ENCODE measurements at regions not wholly inside any gene's neighbourhood (a gene's known extent, or its start where the extent isn't known, plus 50 kb on each side); places are given as distances from the start of the nearest gene placed in this dataset.

DNA sequence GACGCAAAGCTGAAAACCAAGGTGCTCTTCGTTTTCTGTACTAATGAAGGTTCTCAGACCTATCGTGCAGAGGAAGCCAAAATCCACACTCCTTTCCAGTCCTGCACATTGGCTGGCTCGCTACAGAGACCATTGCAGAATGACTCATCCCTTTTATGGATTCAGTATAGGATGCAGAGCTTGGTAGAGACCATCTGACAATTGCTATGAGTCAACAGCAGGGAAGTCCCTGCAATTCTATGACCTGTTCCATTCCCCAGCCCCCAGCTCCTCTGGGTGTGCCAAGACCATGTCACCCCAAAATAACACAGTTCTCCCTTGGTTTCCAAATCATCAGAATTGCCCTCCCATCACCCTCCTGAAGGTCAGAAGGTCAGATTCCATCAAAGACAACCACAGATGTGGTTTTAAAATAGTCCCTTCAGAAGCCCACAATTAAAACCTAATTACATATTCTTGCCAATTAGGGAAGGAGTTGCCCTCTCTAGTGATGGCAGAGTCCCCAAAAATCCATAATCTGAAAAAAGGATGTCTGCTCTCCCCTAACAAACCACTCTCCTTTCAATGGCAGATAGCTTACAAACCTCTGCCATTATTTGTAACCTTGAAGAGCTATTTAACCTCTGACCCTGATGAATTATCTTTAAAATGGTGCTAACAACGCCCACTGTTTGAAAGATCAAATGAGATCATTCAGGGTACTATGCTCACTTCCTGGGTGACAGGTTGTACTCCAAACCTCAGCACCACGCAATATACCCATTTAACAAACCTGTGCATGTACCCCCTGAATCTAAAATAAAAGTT lies 108.2 kb upstream of the RBBP6 start:
- ChIA-PET CTCF (no interaction called here), POLR2A (no interaction called here)
- no peaks in the 10 kb centered on the region for H3K9me3 ChIP-seq (replicated peaks; ENCODE audit: control insufficient read depth, insufficient read depth, low read length)
- no peak overlapping the region for H3K4me3 ChIP-seq (replicated peaks in 1 of 3; ENCODE audit: insufficient read depth in 1 of 3, low read depth in 1 of 3, low read length in 3 of 3)
- no peaks in the 10 kb centered on the region for H3K79me2 ChIP-seq (ENCODE audit: control insufficient read depth, insufficient read depth, low read length)
- TF ChIP-seq FOS (IDR thresholded peaks at IDR 0.05; ENCODE audit: borderline replicate concordance, insufficient read depth, low read length), result peak; percentile 12
- TF ChIP-seq POLR2AphosphoS5 (IDR thresholded peaks at IDR 0.05; ENCODE audit: insufficient read depth, low read depth, low read length), result no peak
- H3K36me3 ChIP-seq (ENCODE audit: control insufficient read depth in 2 of 2, extremely low read depth in 1 of 2, insufficient read depth in 2 of 2, low read length in 2 of 2), result no peaks in the 10 kb centered on the region
- FAIRE-seq, result no peak
- DNase-seq (ENCODE audit: low read depth, low spot score), result no peak
- no peaks in the 10 kb centered on the region for H3K27me3 ChIP-seq (ENCODE audit: control insufficient read depth in 2 of 2, insufficient read depth in 2 of 2, low read length in 2 of 2)
- no peaks in the 10 kb centered on the region for H4K20me1 ChIP-seq (replicated peaks; ENCODE audit: control insufficient read depth, extremely low read depth, insufficient read depth, low read length)
- no peak overlapping the region for H2AFZ ChIP-seq (ENCODE audit: low read depth, low read length)
- no TSS peak for BruUV-seq (replicated peaks)
- no peak overlapping the region for H3K9ac ChIP-seq (replicated peaks; ENCODE audit: extremely low read depth, insufficient read depth, low read length)
- H3K9me1 ChIP-seq (replicated peaks; ENCODE audit: control insufficient read depth, extremely low read depth, insufficient read depth, low read length), result no peaks in the 10 kb centered on the region
- dilution Hi-C loops (cut with MboI; ENCODE audit: extremely low pct_ligation_motif_present, low sequenced_read_pairs), result no loop called here
- H3K4me2 ChIP-seq (ENCODE audit: insufficient read depth, low read length), result no peak overlapping the region
- no peak overlapping the region for H3K27ac ChIP-seq (ENCODE audit: insufficient read depth, low read depth, low read length)
- intact Hi-C loops (cut with micrococcal nuclease), result no loop called here
- H3K4me1 ChIP-seq (ENCODE audit: control insufficient read depth, extremely low read depth, insufficient read depth, low read length), result no peaks in the 10 kb centered on the region

DNA sequence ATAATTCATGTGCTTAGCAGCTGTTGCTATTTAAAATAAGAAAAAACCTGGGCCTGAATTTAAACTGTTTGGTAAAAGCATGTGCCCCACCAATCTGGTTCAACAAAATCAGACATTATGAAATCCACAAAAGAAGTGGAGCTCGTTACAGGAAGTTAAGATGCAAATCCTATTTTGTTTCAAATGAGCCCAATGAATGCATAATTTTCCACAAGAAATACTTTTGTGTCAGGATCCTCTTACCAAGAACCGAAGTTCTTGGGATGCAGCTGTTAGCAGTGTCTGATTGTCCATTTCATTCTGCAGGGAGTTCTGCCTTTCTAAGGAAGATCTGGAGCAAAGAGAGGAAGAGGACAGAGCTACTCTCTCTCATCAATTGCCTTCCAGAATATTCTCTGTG lies 105.7 kb upstream of the RBBP6 start:
- Histone ChIP-seq H3K79me2 (ENCODE audit: control insufficient read depth, insufficient read depth, low read length) (no peaks in the 10 kb centered on the region), H3K9ac (replicated peaks; ENCODE audit: extremely low read depth, insufficient read depth, low read length) (no peak overlapping the region), H3K4me2 (ENCODE audit: insufficient read depth, low read length) (no peak overlapping the region), H3K4me3 (replicated peaks in 1 of 3; ENCODE audit: insufficient read depth in 1 of 3, low read depth in 1 of 3, low read length in 3 of 3) (no peak overlapping the region), H3K27me3 (ENCODE audit: control insufficient read depth in 2 of 2, insufficient read depth in 2 of 2, low read length in 2 of 2) (no peaks in the 10 kb centered on the region), H3K9me1 (replicated peaks; ENCODE audit: control insufficient read depth, extremely low read depth, insufficient read depth, low read length) (no peaks in the 10 kb centered on the region), H4K20me1 (replicated peaks; ENCODE audit: control insufficient read depth, extremely low read depth, insufficient read depth, low read length) (no peaks in the 10 kb centered on the region), H3K36me3 (ENCODE audit: control insufficient read depth in 2 of 2, extremely low read depth in 1 of 2, insufficient read depth in 2 of 2, low read length in 2 of 2) (no peaks in the 10 kb centered on the region), H2AFZ (ENCODE audit: low read depth, low read length) (no peak overlapping the region), H3K4me1 (ENCODE audit: control insufficient read depth, extremely low read depth, insufficient read depth, low read length) (no peaks in the 10 kb centered on the region), H3K27ac (ENCODE audit: insufficient read depth, low read depth, low read length) (no peak overlapping the region), H3K9me3 (replicated peaks; ENCODE audit: control insufficient read depth, insufficient read depth, low read length) (no peaks in the 10 kb centered on the region)
- POLR2A ChIA-PET, result no interaction called here
- DNase-seq (ENCODE audit: low read depth, low spot score) (no peak), FAIRE-seq (no peak)
- BruUV-seq (replicated peaks), result no TSS peak
- dilution Hi-C loops (cut with MboI; ENCODE audit: extremely low pct_ligation_motif_present, low sequenced_read_pairs), result no loop called here
- TF ChIP-seq MYC (IDR thresholded peaks at IDR 0.05; ENCODE audit: low read depth, low read length), result no peak
- TF ChIP-seq FOS (IDR thresholded peaks at IDR 0.05; ENCODE audit: borderline replicate concordance, insufficient read depth, low read length), result no peak
- no peak for TF ChIP-seq POLR2AphosphoS5 (IDR thresholded peaks at IDR 0.05; ENCODE audit: insufficient read depth, low read depth, low read length)
- TF ChIP-seq, protein P1, sequence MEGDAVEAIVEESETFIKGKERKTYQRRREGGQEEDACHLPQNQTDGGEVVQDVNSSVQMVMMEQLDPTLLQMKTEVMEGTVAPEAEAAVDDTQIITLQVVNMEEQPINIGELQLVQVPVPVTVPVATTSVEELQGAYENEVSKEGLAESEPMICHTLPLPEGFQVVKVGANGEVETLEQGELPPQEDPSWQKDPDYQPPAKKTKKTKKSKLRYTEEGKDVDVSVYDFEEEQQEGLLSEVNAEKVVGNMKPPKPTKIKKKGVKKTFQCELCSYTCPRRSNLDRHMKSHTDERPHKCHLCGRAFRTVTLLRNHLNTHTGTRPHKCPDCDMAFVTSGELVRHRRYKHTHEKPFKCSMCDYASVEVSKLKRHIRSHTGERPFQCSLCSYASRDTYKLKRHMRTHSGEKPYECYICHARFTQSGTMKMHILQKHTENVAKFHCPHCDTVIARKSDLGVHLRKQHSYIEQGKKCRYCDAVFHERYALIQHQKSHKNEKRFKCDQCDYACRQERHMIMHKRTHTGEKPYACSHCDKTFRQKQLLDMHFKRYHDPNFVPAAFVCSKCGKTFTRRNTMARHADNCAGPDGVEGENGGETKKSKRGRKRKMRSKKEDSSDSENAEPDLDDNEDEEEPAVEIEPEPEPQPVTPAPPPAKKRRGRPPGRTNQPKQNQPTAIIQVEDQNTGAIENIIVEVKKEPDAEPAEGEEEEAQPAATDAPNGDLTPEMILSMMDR (IDR thresholded peaks at IDR 0.05; ENCODE audit: extremely low read depth in 1 of 2, insufficient read depth in 1 of 2, low read depth in 1 of 2, low read length in 2 of 2), result no peak
- TF ChIP-seq POLR2A (IDR thresholded peaks at IDR 0.05; ENCODE audit: low read depth, low read length), result no peak
- TF ChIP-seq, protein P2, sequence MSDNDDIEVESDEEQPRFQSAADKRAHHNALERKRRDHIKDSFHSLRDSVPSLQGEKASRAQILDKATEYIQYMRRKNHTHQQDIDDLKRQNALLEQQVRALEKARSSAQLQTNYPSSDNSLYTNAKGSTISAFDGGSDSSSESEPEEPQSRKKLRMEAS (IDR thresholded peaks at IDR 0.05; ENCODE audit: insufficient read depth, insufficient read length), result no peak
- no peak for TF ChIP-seq GATA2 (IDR thresholded peaks at IDR 0.05; ENCODE audit: insufficient read depth, insufficient read length, low read depth, low read length)
- no peak for TF ChIP-seq JUN (IDR thresholded peaks at IDR 0.05; ENCODE audit: borderline replicate concordance, insufficient read depth, insufficient read length, low read depth)
- no peak for TF ChIP-seq EZH2 (IDR thresholded peaks at IDR 0.05; ENCODE audit: borderline replicate concordance, low read depth, low read length, severe bottlenecking)
- CTCF ChIA-PET, result no interaction called here
- intact Hi-C loops (cut with micrococcal nuclease), result no loop called here

Data from endothelial cell of umbilical vein (primary cell).